ENCODE measurements at regions not wholly inside any gene's neighbourhood (a gene's known extent, or its start where the extent isn't known, plus 50 kb on each side); places are given as distances from the start of the nearest gene placed in this dataset.

GRCh38 chr1:87240661-87241285 is 87.9 kb upstream of the LMO4 start:
- TF ChIP-seq GABPA (tag; conservative IDR thresholded peaks at IDR 0.05; ENCODE audit: low read depth) (no peak), CBFB (CRISPR knock-in tag; IDR thresholded peaks at IDR 0.05) (no peak), FOXK1 (CRISPR knock-in tag; IDR thresholded peaks at IDR 0.05; ENCODE audit: borderline replicate concordance) (no peak)
